Hepatocyte (in vitro differentiated cells): ENCODE measurements at regions not wholly inside any gene's neighbourhood (a gene's known extent, or its start where the extent isn't known, plus 50 kb on each side); places are given as distances from the start of the nearest gene placed in this dataset.

Experiments
- DNase-seq: peaks from one replicate; pipeline ENCODE4 v3.0.0-alpha.2; 2016; ENCODE audit warnings: low spot score
- H2AFZ ChIP-seq: fragments of 200-600 bp; sonication (generic); 2 replicates; pipeline ENCODE4 v1.6.0; 2016; ENCODE audit warnings: antibody characterized with exemption, mild to moderate bottlenecking
- H3K27ac ChIP-seq: fragments of 200-600 bp; sonication (generic); 2 replicates; pipeline ENCODE4 v1.5.1; 2016; ENCODE audit warnings: mild to moderate bottlenecking
- H3K27me3 ChIP-seq: fragments of 200-600 bp; sonication (generic); 2 replicates; pipeline ENCODE4 v1.6.1; 2016
- H3K36me3 ChIP-seq: fragments of 200-600 bp; sonication (generic); replicated peaks from 2 replicates; pipeline ENCODE4 v1.5.1; 2016; ENCODE audit warnings: low read depth; ENCODE audit not compliant: insufficient read depth
- H3K4me1 ChIP-seq: fragments of 200-600 bp; sonication (generic); 2 replicates; pipeline ENCODE4 v1.5.1; 2016; ENCODE audit warnings: mild to moderate bottlenecking, moderate library complexity; ENCODE audit not compliant: insufficient read depth
- H3K4me2 ChIP-seq: fragments of 200-600 bp; sonication (generic); 2 replicates; pipeline ENCODE4 v1.6.0; 2016
- H3K4me3 ChIP-seq: fragments of 200-600 bp; sonication (generic); 2 replicates; pipeline ENCODE4 v1.5.1; 2016; ENCODE audit warnings: mild to moderate bottlenecking
- H3K79me2 ChIP-seq: fragments of 200-600 bp; sonication (generic); 2 replicates; pipeline ENCODE4 v1.6.0; 2017; ENCODE audit warnings: mild to moderate bottlenecking
- H3K9me2 ChIP-seq: fragments of 200-600 bp; sonication (generic); replicated peaks from 2 replicates; pipeline ENCODE4 v1.6.0; 2017; ENCODE audit warnings: mild to moderate bottlenecking; ENCODE audit not compliant: insufficient read depth
- H3K9me3 ChIP-seq: fragments of 200-600 bp; sonication (generic); 2 replicates; pipeline ENCODE4 v1.5.1; 2016; ENCODE audit warnings: low read depth, mild to moderate bottlenecking
- H4K20me1 ChIP-seq: fragments of 200-600 bp; sonication (generic); 2 replicates; pipeline ENCODE4 v1.6.0; 2016; ENCODE audit warnings: mild to moderate bottlenecking; ENCODE audit not compliant: insufficient read depth, poor library complexity, severe bottlenecking
- CTCF ChIP-seq: fragments of 200-600 bp; sonication (generic); IDR thresholded peaks from 2 replicates; pipeline ENCODE4 v1.5.1; 2016; ENCODE audit warnings: antibody characterized with exemption, mild to moderate bottlenecking; ENCODE audit not compliant: poor library complexity
- EZH2 ChIP-seq: fragments of 200-600 bp; sonication (generic); IDR thresholded peaks from 2 replicates; pipeline ENCODE4 v1.6.1; 2016; ENCODE audit warnings: antibody characterized with exemption, mild to moderate bottlenecking, borderline replicate concordance
- EZH2phosphoT487 ChIP-seq: fragments of 200-600 bp; sonication (generic); IDR thresholded peaks from one replicate; pipeline ENCODE4 v1.6.1; 2018; ENCODE audit warnings: antibody characterized with exemption, mild to moderate bottlenecking, low read depth, moderate library complexity; ENCODE audit not compliant: unreplicated experiment, severe bottlenecking
- WGBS: methylation state at CpG from one replicate; pipeline ENCODE4 v1.1.6; 2016; ENCODE audit warnings: low lambda C conversion rate; ENCODE audit errors: missing lambda C conversion rate; 5-methylcytosine and 5-hydroxymethylcytosine counted together

- H3K27ac ChIP-seq: no peak overlapping the region
- H3K9me3 ChIP-seq: no peaks in the 10 kb centered on the region
- H3K4me2 ChIP-seq: no peak overlapping the region
- no peak overlapping the region for H2AFZ ChIP-seq
- H3K36me3 ChIP-seq: no peaks in the 10 kb centered on the region
- no peaks in the 10 kb centered on the region for H3K4me1 ChIP-seq
- no peak overlapping the region for H3K4me3 ChIP-seq
- TF ChIP-seq EZH2phosphoT487: no peak
- no peak for TF ChIP-seq CTCF
- TF ChIP-seq EZH2: no peak
- no peaks in the 10 kb centered on the region for H4K20me1 ChIP-seq
- DNase-seq: peak; percentile 41
- no peaks in the 10 kb centered on the region for H3K27me3 ChIP-seq
- no peaks in the 10 kb centered on the region for H3K9me2 ChIP-seq
- WGBS: 83% methylated on average over 2 of the region's 2 CpGs
- no peaks in the 10 kb centered on the region for H3K79me2 ChIP-seq
These were observed 227.0 kb downstream of the ZNF608 start for GRCh38 chr5:124519396-124519795.

- H3K4me1 ChIP-seq: peaks cover 5% of the 10 kb centered on the region
- H3K9me2 ChIP-seq: no peaks in the 10 kb centered on the region
- no peak overlapping the region for H3K4me3 ChIP-seq
- DNase-seq: no peak
- H3K9me3 ChIP-seq: no peaks in the 10 kb centered on the region
- H3K4me2 ChIP-seq: no peak overlapping the region
- 90% methylated on average over 2 of the region's 2 CpGs for WGBS
- no peak overlapping the region for H2AFZ ChIP-seq
- no peaks in the 10 kb centered on the region for H3K27me3 ChIP-seq
- no peak for TF ChIP-seq EZH2
- TF ChIP-seq EZH2phosphoT487: no peak
- TF ChIP-seq CTCF: no peak
- no peaks in the 10 kb centered on the region for H4K20me1 ChIP-seq
- no peaks in the 10 kb centered on the region for H3K36me3 ChIP-seq
- H3K79me2 ChIP-seq: no peaks in the 10 kb centered on the region
- H3K27ac ChIP-seq: no peak overlapping the region
These were observed 229.9 kb downstream of the ZNF608 start for GRCh38 chr5:124516567-124516966.

- Histone ChIP-seq H4K20me1 (no peaks in the 10 kb centered on the region), H3K9me3 (no peaks in the 10 kb centered on the region), H3K4me3 (no peak overlapping the region), H3K79me2 (no peaks in the 10 kb centered on the region), H3K27me3 (no peaks in the 10 kb centered on the region), H3K27ac (no peak overlapping the region), H3K9me2 (no peaks in the 10 kb centered on the region), H3K4me2 (no peak overlapping the region), H3K4me1 (peaks cover 5% of the 10 kb centered on the region), H2AFZ (no peak overlapping the region), H3K36me3 (no peaks in the 10 kb centered on the region)
- no peak for DNase-seq
- WGBS: 91% methylated on average over 3 of the region's 3 CpGs
- no peak for TF ChIP-seq EZH2
- no peak for TF ChIP-seq CTCF
- no peak for TF ChIP-seq EZH2phosphoT487
These were observed 230.8 kb downstream of the ZNF608 start for GRCh38 chr5:124515497-124516245.

GRCh38 chr5:124514956-124515355 is 231.5 kb downstream of the ZNF608 start:
- TF ChIP-seq EZH2phosphoT487 (no peak), EZH2 (no peak), CTCF (no peak)
- Histone ChIP-seq H2AFZ (no peak overlapping the region), H3K27me3 (no peaks in the 10 kb centered on the region), H3K79me2 (no peaks in the 10 kb centered on the region), H3K4me1 (peaks cover 5% of the 10 kb centered on the region), H3K4me3 (no peak overlapping the region), H3K4me2 (no peak overlapping the region), H3K9me2 (no peaks in the 10 kb centered on the region), H4K20me1 (no peaks in the 10 kb centered on the region), H3K9me3 (no peaks in the 10 kb centered on the region), H3K36me3 (no peaks in the 10 kb centered on the region), H3K27ac (no peak overlapping the region)
- 89% methylated on average over 3 of the region's 3 CpGs for WGBS
- DNase-seq: no peak
